Adrenal gland (tissue), 9 donors: ENCODE measurements at regions not wholly inside any gene's neighbourhood (a gene's known extent, or its start where the extent isn't known, plus 50 kb on each side); places are given as distances from the start of the nearest gene placed in this dataset.

Experiments used
- DNase-seq, 7 donors: peaks; one replicate each; pipeline ENCODE4 v3.0.0-alpha.2; 2019 to 2020
- H3K27ac ChIP-seq, 5 donors: fragments of 200-600 bp; sonication (generic) in 4 of 5; 1 replicate in 3 of 5; 2 replicates in 2 of 5; pipeline versions ENCODE4 v1.5.1 to v1.8.0; 2016 to 2020; ENCODE audit warnings: mild to moderate bottlenecking in 1 of 5
- H3K27me3 ChIP-seq: fragments of 200-600 bp; 2 replicates; pipeline ENCODE4 v1.8.0; 2021
- H3K36me3 ChIP-seq, 2 donors: fragments of 200-600 bp; replicated peaks in 1 of 2; 1 replicate in 1 of 2; 2 replicates in 1 of 2; pipeline versions ENCODE4 v1.5.1 to v1.8.0; 2018 to 2022
- H3K4me1 ChIP-seq, 2 donors: fragments of 200-600 bp; replicated peaks in 1 of 2; 1 replicate in 1 of 2; 2 replicates in 1 of 2; pipeline versions ENCODE4 v1.5.1 to v1.8.0; 2018 to 2021
- H3K4me3 ChIP-seq, 4 donors: fragments of 200-600 bp; sonication (generic) in 3 of 4; one replicate each; pipeline ENCODE4 v1.5.1; 2016 to 2018
- H3K9me3 ChIP-seq, 3 donors: fragments of 200-600 bp; sonication (generic) in 1 of 3; replicated peaks in 1 of 3; 1 replicate in 2 of 3; 2 replicates in 1 of 3; pipeline versions ENCODE4 v1.5.1 to v1.8.0; 2016 to 2021
- POLR2A ChIP-seq, 2 donors: fragments of 450-650 bp; IDR thresholded peaks; one replicate each; pipeline ENCODE4 v1.6.1; 2017; ENCODE audit warnings: antibody characterized with exemption in 2 of 2, mild to moderate bottlenecking in 2 of 2, moderate library complexity in 1 of 2
- WGBS, 4 donors: extraction: QIAGEN DNeasy Blood & Tissue Kit in 2 of 4; methylation state at CpG; one replicate each; pipeline versions ENCODE4 v1.1.5 to v1.1.7; 2013 to 2017; 5-methylcytosine and 5-hydroxymethylcytosine counted together
- intact Hi-C, 2 donors: fragments of 100-400 bp; cut with DNase I; formaldehyde crosslinking; loops; one replicate each; pipeline versions ENCODE4 v1.14.1 to v1.15.0; 2022 to 2023
- TF ChIP-seq, protein P1 (sequence below), 6 experiments: fragments of 450-650 bp in 4 of 6; fragments of 200-600 bp in 2 of 6; sonication (generic) in 1 of 6; IDR thresholded peaks; 1 replicate in 5 of 6; 2 replicates in 1 of 6; pipeline versions ENCODE4 v1.5.1 to v1.8.0; 2016 to 2021; ENCODE audit warnings: antibody characterized with exemption in 6 of 6, mild to moderate bottlenecking in 2 of 6, moderate library complexity in 1 of 6
- donor health status: healthy with polysubstance abuse.
- donor health status: Bipolar disorder and iron deficiency.
- donor health status: DM: yes; HTN: yes; CAD: no.
- donor health status: DM: no; HTN: no; CAD: no.
- donor health status: DM: no; HTN: no; CAD: no.

GRCh38 chr1:220363196-220363837 lies 91.1 kb upstream of the RAB3GAP2 start:
- Histone ChIP-seq H3K27ac (no peak overlapping the region), H3K9me3 (no peaks in the 10 kb centered on the region), H3K36me3 (no peaks in the 10 kb centered on the region), H3K27me3 (no peaks in the 10 kb centered on the region), H3K4me1 (no peaks in the 10 kb centered on the region), H3K4me3 (no peak overlapping the region)
- TF ChIP-seq, protein P1, sequence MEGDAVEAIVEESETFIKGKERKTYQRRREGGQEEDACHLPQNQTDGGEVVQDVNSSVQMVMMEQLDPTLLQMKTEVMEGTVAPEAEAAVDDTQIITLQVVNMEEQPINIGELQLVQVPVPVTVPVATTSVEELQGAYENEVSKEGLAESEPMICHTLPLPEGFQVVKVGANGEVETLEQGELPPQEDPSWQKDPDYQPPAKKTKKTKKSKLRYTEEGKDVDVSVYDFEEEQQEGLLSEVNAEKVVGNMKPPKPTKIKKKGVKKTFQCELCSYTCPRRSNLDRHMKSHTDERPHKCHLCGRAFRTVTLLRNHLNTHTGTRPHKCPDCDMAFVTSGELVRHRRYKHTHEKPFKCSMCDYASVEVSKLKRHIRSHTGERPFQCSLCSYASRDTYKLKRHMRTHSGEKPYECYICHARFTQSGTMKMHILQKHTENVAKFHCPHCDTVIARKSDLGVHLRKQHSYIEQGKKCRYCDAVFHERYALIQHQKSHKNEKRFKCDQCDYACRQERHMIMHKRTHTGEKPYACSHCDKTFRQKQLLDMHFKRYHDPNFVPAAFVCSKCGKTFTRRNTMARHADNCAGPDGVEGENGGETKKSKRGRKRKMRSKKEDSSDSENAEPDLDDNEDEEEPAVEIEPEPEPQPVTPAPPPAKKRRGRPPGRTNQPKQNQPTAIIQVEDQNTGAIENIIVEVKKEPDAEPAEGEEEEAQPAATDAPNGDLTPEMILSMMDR (IDR thresholded peaks at IDR 0.05) = no peak
- no peak for TF ChIP-seq POLR2A (IDR thresholded peaks at IDR 0.05)
- 67 to 81% (median 72%) methylated on average over 5 of the region's 5 CpGs for WGBS, 4 donors
- no peak for DNase-seq
- intact Hi-C loops = no loop called here

- Histone ChIP-seq H3K36me3 (no peaks in the 10 kb centered on the region), H3K27me3 (no peaks in the 10 kb centered on the region), H3K27ac (no peak overlapping the region), H3K4me1 (no peaks in the 10 kb centered on the region), H3K4me3 (no peak overlapping the region), H3K9me3 (no peaks in the 10 kb centered on the region)
- TF ChIP-seq, protein P1 (IDR thresholded peaks at IDR 0.05) = no peak
- no peak for TF ChIP-seq POLR2A (IDR thresholded peaks at IDR 0.05)
- no peak for DNase-seq
- intact Hi-C loops = no loop called here
- WGBS, 4 donors = 83 to 94% (median 91%) methylated on average over 6 of the region's 6 CpGs
Observed at GRCh38 chr1:220356981-220357850, 85.0 kb upstream of the RAB3GAP2 start.

- TF ChIP-seq, protein P1 (IDR thresholded peaks at IDR 0.05) = no peak
- TF ChIP-seq POLR2A (IDR thresholded peaks at IDR 0.05) = no peak
- Histone ChIP-seq H3K27me3 (no peaks in the 10 kb centered on the region), H3K36me3 (no peaks in the 10 kb centered on the region), H3K9me3 (no peaks in the 10 kb centered on the region), H3K4me1 (no peaks in the 10 kb centered on the region), H3K27ac (no peak overlapping the region), H3K4me3 (no peak overlapping the region)
- no peak for DNase-seq
- intact Hi-C loops = no loop called here
- 82 to 91% (median 88%) methylated on average over 21 to 24 of the region's 24 CpGs for WGBS, 4 donors
Observed at GRCh38 chr1:220353229-220354012, 81.2 kb upstream of the RAB3GAP2 start.

- no peak for TF ChIP-seq POLR2A (IDR thresholded peaks at IDR 0.05)
- TF ChIP-seq, protein P1 (IDR thresholded peaks at IDR 0.05) = no peak
- Histone ChIP-seq H3K36me3 (no peaks in the 10 kb centered on the region), H3K4me3 (no peak overlapping the region), H3K9me3 (no peaks in the 10 kb centered on the region), H3K27me3 (no peaks in the 10 kb centered on the region), H3K4me1 (no peaks in the 10 kb centered on the region), H3K27ac (no peak overlapping the region)
- DNase-seq = no peak
- intact Hi-C loops = no loop called here
- 72 to 83% (median 82%) methylated on average over 7 of the region's 7 CpGs for WGBS, 4 donors
Observed at GRCh38 chr1:220348211-220348610, 76.0 kb upstream of the RAB3GAP2 start.
